ENCODE measurements at regions not wholly inside any gene's neighbourhood (a gene's known extent, or its start where the extent isn't known, plus 50 kb on each side); places are given as distances from the start of the nearest gene placed in this dataset.

GRCh38 chr19:32230441-32230840 is 115.0 kb upstream of the ZNF507 start:
- no peak for DNase-seq

GRCh38 chr19:32231020-32231419 is 114.4 kb upstream of the ZNF507 start:
- DNase-seq: no peak

GRCh38 chr19:32231691-32232090 is 113.7 kb upstream of the ZNF507 start:
- DNase-seq: no peak

GRCh38 chr19:32232449-32232848 is 113.0 kb upstream of the ZNF507 start:
- DNase-seq: no peak

- no peak for DNase-seq
These were observed 112.3 kb upstream of the ZNF507 start for GRCh38 chr19:32233091-32233490.

- no peak for DNase-seq
These were observed 111.5 kb upstream of the ZNF507 start for GRCh38 chr19:32233885-32234284.

- DNase-seq: no peak
These were observed 110.7 kb upstream of the ZNF507 start for GRCh38 chr19:32234663-32235217.

GRCh38 chr19:32238076-32238475 is 107.3 kb upstream of the ZNF507 start:
- DNase-seq: no peak

GRCh38 chr19:32240316-32240715 is 105.1 kb upstream of the ZNF507 start:
- no peak for DNase-seq

- no peak for DNase-seq
These were observed 104.1 kb upstream of the ZNF507 start for GRCh38 chr19:32241306-32241705.

GRCh38 chr19:32241932-32242710 is 103.3 kb upstream of the ZNF507 start:
- DNase-seq: no peak

- no peak for DNase-seq
These were observed 99.4 kb upstream of the ZNF507 start for GRCh38 chr19:32246006-32246405.

GRCh38 chr19:32251634-32252332 is 93.6 kb upstream of the ZNF507 start:
- DNase-seq: no peak

GRCh38 chr19:32252333-32252669 is 93.1 kb upstream of the ZNF507 start:
- no peak for DNase-seq

GRCh38 chr19:32253683-32254508 is 91.5 kb upstream of the ZNF507 start:
- no peak for DNase-seq

GRCh38 chr19:32254509-32254890 is 90.9 kb upstream of the ZNF507 start:
- no peak for DNase-seq

GRCh38 chr19:32255536-32256295 is 89.7 kb upstream of the ZNF507 start:
- no peak for DNase-seq

- DNase-seq: no peak
These were observed 89.0 kb upstream of the ZNF507 start for GRCh38 chr19:32256341-32256975.

- DNase-seq: no peak
These were observed 87.9 kb upstream of the ZNF507 start for GRCh38 chr19:32257326-32258073.

- DNase-seq: no peak
These were observed 87.2 kb upstream of the ZNF507 start for GRCh38 chr19:32258167-32258566.

- no peak for DNase-seq
These were observed 80.8 kb upstream of the ZNF507 start for GRCh38 chr19:32264568-32264967.

Measured in fibroblast of upper back skin (primary cell).